ENCODE measurements at regions not wholly inside any gene's neighbourhood (a gene's known extent, or its start where the extent isn't known, plus 50 kb on each side); places are given as distances from the start of the nearest gene placed in this dataset.

DNA sequence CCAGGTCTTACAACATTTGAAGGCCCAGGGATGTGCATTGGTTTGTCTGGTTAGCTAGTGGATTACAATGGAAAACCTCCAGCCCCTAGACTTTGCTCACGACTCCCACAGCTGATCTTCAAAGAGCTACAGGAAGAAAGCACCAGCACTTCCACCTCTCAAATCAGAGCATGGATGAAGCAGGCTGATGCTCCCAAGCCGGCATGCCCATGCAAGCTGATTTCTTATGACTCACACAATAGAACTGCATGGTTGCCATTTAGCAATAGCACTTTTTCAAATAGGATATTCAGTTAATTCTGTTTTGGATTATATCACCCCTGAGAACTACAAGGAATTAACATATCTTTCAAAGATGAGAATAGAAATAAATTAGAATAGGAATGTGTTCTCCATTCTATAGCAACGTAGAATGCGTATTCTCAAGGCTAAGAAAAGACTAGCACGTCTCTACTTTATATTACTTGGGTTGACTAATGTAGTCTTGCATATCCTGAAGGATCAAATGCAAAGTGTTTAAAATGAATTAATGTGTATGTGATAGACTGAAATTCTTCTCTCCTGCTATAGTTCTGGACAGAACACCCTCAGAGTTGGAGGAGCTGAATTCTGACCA, 292.4 kb downstream of the TRIB2 start:
- Histone ChIP-seq H3K4me3 (no peak overlapping the region), H3K4me2 (no peak overlapping the region), H3K9me3 (no peaks in the 10 kb centered on the region), H3K4me1 (no peaks in the 10 kb centered on the region), H3K27ac (no peak overlapping the region)
- no peak for ATAC-seq
- no peak for TF ChIP-seq TP53 (CRISPR knock-in tag; IDR thresholded peaks at IDR 0.05)
- no peak for TF ChIP-seq GATA3 (IDR thresholded peaks at IDR 0.05; ENCODE audit: borderline replicate concordance)
- no peak for TF ChIP-seq NPAS2 (CRISPR knock-in tag; IDR thresholded peaks at IDR 0.05; ENCODE audit: borderline replicate concordance)
- no peak for TF ChIP-seq JUNB (IDR thresholded peaks at IDR 0.05)
- no peak for TF ChIP-seq CHD4 (IDR thresholded peaks at IDR 0.05; ENCODE audit: borderline replicate concordance)
- TF ChIP-seq CBX2 (IDR thresholded peaks at IDR 0.05; ENCODE audit: borderline replicate concordance, low read depth): no peak
- no peak for TF ChIP-seq RARB (CRISPR knock-in tag; IDR thresholded peaks at IDR 0.05)
- TF ChIP-seq BHLHE40 (IDR thresholded peaks at IDR 0.05; ENCODE audit: low read depth, low read length): no peak
- TF ChIP-seq CHD2 (IDR thresholded peaks at IDR 0.05; ENCODE audit: low read length, partially characterized antibody): no peak
- ChIA-PET POLR2A (no interaction called here), CTCF (interaction anchor here (1.2 kb wide), 1 partner anchor 1180 kb away, joined by 5 read pairs; no protein-coding TSS in a partner anchor)
- FAIRE-seq: no peak
- 33% methylated on average over 5 of the region's 5 CpGs for WGBS (ENCODE audit: missing lambda C conversion rate)
- no peak for DNase-seq (ENCODE audit: low read depth in 1 of 2, low spot score in 1 of 2)

DNA sequence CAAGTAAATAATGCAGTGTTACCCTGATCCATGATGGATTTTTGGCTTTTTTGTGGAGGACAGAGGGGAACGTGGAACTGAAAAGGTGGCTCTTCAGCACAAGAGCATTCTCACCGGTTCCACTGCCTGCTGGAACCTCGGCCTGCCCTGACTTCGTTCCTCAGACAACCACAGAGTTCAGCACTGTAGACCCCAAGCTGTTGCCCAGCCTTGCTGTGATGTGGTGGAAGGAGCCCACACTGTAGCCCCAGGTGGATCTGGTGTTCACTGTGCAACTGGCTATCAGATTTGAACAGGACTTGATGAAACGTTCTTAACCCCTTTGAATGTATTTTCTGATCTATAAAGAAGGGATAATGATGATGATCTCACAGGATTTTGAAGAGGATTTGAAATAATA, 293.5 kb downstream of the TRIB2 start:
- H3K4me3 ChIP-seq: no peak overlapping the region
- no peak for TF ChIP-seq NR3C1 (IDR thresholded peaks at IDR 0.05)
- no peak for TF ChIP-seq POLR2A (IDR thresholded peaks at IDR 0.05; ENCODE audit: low read length)
- TF ChIP-seq USF2 (IDR thresholded peaks at IDR 0.05): no peak
- TF ChIP-seq RCOR1 (IDR thresholded peaks at IDR 0.05; ENCODE audit: low read depth, low read length): no peak
- TF ChIP-seq KDM5A (IDR thresholded peaks at IDR 0.05): no peak
- no peak for TF ChIP-seq GATA3 (IDR thresholded peaks at IDR 0.05; ENCODE audit: borderline replicate concordance)
- TF ChIP-seq EP300 (IDR thresholded peaks at IDR 0.05): no peak
- TF ChIP-seq ELK1 (IDR thresholded peaks at IDR 0.05; ENCODE audit: low read depth, low read length): no peak
- no peak for TF ChIP-seq HOXB13 (CRISPR knock-in tag; IDR thresholded peaks at IDR 0.05; ENCODE audit: low read depth)
- no peak for TF ChIP-seq POLR2AphosphoS2 (conservative IDR thresholded peaks at IDR 0.05; ENCODE audit: low read length)
- TF ChIP-seq FOSL2 (IDR thresholded peaks at IDR 0.05): no peak
- no peak for TF ChIP-seq FOSL2 (CRISPR knock-in tag; IDR thresholded peaks at IDR 0.05)
- TF ChIP-seq TP53 (CRISPR knock-in tag; IDR thresholded peaks at IDR 0.05): no peak
- no peak for TF ChIP-seq BHLHE40 (IDR thresholded peaks at IDR 0.05; ENCODE audit: low read depth, low read length)
- TF ChIP-seq ZFP36 (IDR thresholded peaks at IDR 0.05; ENCODE audit: borderline replicate concordance, partially characterized antibody): no peak
- no peak for TF ChIP-seq MAX (IDR thresholded peaks at IDR 0.05)
- TF ChIP-seq, protein P1, sequence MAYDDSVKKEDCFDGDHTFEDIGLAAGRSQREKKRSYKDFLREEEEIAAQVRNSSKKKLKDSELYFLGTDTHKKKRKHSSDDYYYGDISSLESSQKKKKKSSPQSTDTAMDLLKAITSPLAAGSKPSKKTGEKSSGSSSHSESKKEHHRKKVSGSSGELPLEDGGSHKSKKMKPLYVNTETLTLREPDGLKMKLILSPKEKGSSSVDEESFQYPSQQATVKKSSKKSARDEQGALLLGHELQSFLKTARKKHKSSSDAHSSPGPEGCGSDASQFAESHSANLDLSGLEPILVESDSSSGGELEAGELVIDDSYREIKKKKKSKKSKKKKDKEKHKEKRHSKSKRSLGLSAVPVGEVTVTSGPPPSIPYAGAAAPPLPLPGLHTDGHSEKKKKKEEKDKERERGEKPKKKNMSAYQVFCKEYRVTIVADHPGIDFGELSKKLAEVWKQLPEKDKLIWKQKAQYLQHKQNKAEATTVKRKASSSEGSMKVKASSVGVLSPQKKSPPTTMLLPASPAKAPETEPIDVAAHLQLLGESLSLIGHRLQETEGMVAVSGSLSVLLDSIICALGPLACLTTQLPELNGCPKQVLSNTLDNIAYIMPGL (CRISPR knock-in tag; IDR thresholded peaks at IDR 0.05; ENCODE audit: borderline replicate concordance): no peak
- no peak for TF ChIP-seq CHD4 (IDR thresholded peaks at IDR 0.05; ENCODE audit: borderline replicate concordance)
- TF ChIP-seq HOXA7 (CRISPR knock-in tag; IDR thresholded peaks at IDR 0.05): no peak
- FAIRE-seq (no peak), ATAC-seq (no peak), DNase-seq (ENCODE audit: low read depth in 1 of 2, low spot score in 1 of 2) (no peak)
- no peaks in the 10 kb centered on the region for H3K9me3 ChIP-seq
- H3K27ac ChIP-seq: no peak overlapping the region
- 0% methylated on average over 5 of the region's 5 CpGs for WGBS (ENCODE audit: missing lambda C conversion rate)
- no peak overlapping the region for H3K4me2 ChIP-seq
- POLR2A ChIA-PET: no interaction called here
- CTCF ChIA-PET: no interaction called here
- H3K4me1 ChIP-seq: no peaks in the 10 kb centered on the region

Measured in A549 (cell line).